GM19455 (cell line): ENCODE measurements at regions not wholly inside any gene's neighbourhood (a gene's known extent, or its start where the extent isn't known, plus 50 kb on each side); places are given as distances from the start of the nearest gene placed in this dataset.
"Not testable (repeated sequence)": the region's sequence is repeated elsewhere in the genome, so short reads cannot be mapped to it uniquely, and the experiment has no call there.

Experiments
- ATAC-seq: cut with Tn5 transposase; IDR thresholded peaks from one replicate; pipeline ENCODE4 v1.9.1; 2021; ENCODE audit not compliant: unreplicated experiment

GRCh38 chr5:53403291-53403690 is 77.1 kb upstream of the FST start:
- no peak for ATAC-seq

GRCh38 chr5:53403758-53404157 is 76.7 kb upstream of the FST start:
- ATAC-seq, result no peak

GRCh38 chr5:53405396-53405795 is 75.0 kb upstream of the FST start:
- ATAC-seq, result no peak

- ATAC-seq, result no peak
Observed at GRCh38 chr5:53406630-53407316, 73.7 kb upstream of the FST start.

GRCh38 chr5:53407373-53407772 is 73.1 kb upstream of the FST start:
- ATAC-seq, result no peak

GRCh38 chr5:53411388-53411787 is 69.0 kb upstream of the FST start:
- ATAC-seq, result no peak

- ATAC-seq, result not testable (repeated sequence)
Observed at GRCh38 chr5:53412499-53412898, 67.9 kb upstream of the FST start.

- ATAC-seq, result no peak
Observed at GRCh38 chr5:53416144-53416738, 64.2 kb upstream of the FST start.

- no peak for ATAC-seq
Observed at GRCh38 chr5:53418409-53418808, 62.0 kb upstream of the FST start.

GRCh38 chr5:53418826-53419658 is 61.4 kb upstream of the FST start:
- ATAC-seq, result no peak

- ATAC-seq, result no peak
Observed at GRCh38 chr5:53422539-53422938, 57.9 kb upstream of the FST start.

GRCh38 chr5:53423724-53424123 is 56.7 kb upstream of the FST start:
- no peak for ATAC-seq

- no peak for ATAC-seq
Observed at GRCh38 chr5:53424686-53425615, 55.5 kb upstream of the FST start.

GRCh38 chr5:53425687-53426511 is 54.5 kb upstream of the FST start:
- ATAC-seq, result no peak

- ATAC-seq, result no peak
Observed at GRCh38 chr5:53426512-53426830, 54.0 kb upstream of the FST start.

GRCh38 chr5:53426878-53427277 is 53.6 kb upstream of the FST start:
- no peak for ATAC-seq

- no peak for ATAC-seq
Observed at GRCh38 chr5:53427965-53428364, 52.5 kb upstream of the FST start.

- ATAC-seq, result no peak
Observed at GRCh38 chr5:53429706-53430105, 50.7 kb upstream of the FST start.

- no peak for ATAC-seq
Observed at GRCh38 chr5:53430618-53431252, 49.7 kb upstream of the FST start.
